Effector memory CD4-positive, alpha-beta T cell (primary cell): ENCODE measurements at regions not wholly inside any gene's neighbourhood (a gene's known extent, or its start where the extent isn't known, plus 50 kb on each side); places are given as distances from the start of the nearest gene placed in this dataset.

Experiments used
- DNase-seq, 3 donors: peaks; one replicate each; pipeline ENCODE4 v3.0.0-alpha.2; 2020
- H3K27ac ChIP-seq: 2 replicates; pipeline ENCODE4 v1.7.0; 2013; ENCODE audit warnings: mild to moderate bottlenecking, low read length, moderate library complexity; ENCODE audit not compliant: insufficient read depth, poor library complexity, severe bottlenecking
- H3K27me3 ChIP-seq: replicated peaks from 2 replicates; pipeline ENCODE4 v1.7.0; 2013; ENCODE audit warnings: mild to moderate bottlenecking, low read length; ENCODE audit not compliant: insufficient read depth, control insufficient read depth, poor library complexity, severe bottlenecking
- H3K36me3 ChIP-seq: 2 replicates; pipeline ENCODE4 v1.7.0; 2013; ENCODE audit warnings: mild to moderate bottlenecking, low read length, moderate library complexity; ENCODE audit not compliant: control insufficient read depth, insufficient read depth
- H3K4me1 ChIP-seq: 2 replicates; pipeline ENCODE4 v1.7.0; 2013; ENCODE audit warnings: low read length, mild to moderate bottlenecking; ENCODE audit not compliant: control insufficient read depth, insufficient read depth, poor library complexity, severe bottlenecking
- H3K4me3 ChIP-seq: 2 replicates; pipeline ENCODE4 v1.7.0; 2013; ENCODE audit warnings: low read length, low read depth, mild to moderate bottlenecking; ENCODE audit not compliant: insufficient read depth, poor library complexity, severe bottlenecking
- H3K9me3 ChIP-seq: 2 replicates; pipeline ENCODE4 v1.7.0; 2013; ENCODE audit warnings: mild to moderate bottlenecking, low read length, moderate library complexity; ENCODE audit not compliant: control insufficient read depth

DNA sequence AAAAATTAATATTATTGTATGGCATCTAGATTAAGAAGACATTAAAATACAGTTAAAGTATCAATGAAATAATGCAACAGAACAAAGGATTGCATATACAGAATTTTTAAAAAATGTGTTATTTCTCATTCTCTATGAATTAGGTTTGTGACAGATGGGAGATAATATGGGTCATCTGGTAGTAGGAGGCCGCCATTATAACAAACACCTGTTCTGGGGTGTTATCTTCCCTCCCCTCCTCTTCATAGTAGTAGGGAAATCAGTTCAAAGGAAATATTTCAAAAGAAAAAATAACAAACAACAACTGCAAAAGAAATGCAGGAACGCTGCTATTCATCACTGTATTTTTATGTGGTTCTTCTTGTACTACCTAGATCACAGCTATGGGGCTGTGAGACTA, 187.0 kb upstream of the ATP2B1 start:
- no peaks in the 10 kb centered on the region for H3K27me3 ChIP-seq

GRCh38 chr12:89895101-89895500, 186.5 kb upstream of the ATP2B1 start:
- Histone ChIP-seq H3K9me3 (no peaks in the 10 kb centered on the region), H3K27me3 (no peaks in the 10 kb centered on the region), H3K27ac (no peak overlapping the region), H3K36me3 (no peaks in the 10 kb centered on the region), H3K4me3 (no peak overlapping the region), H3K4me1 (peaks cover 8% of the 10 kb centered on the region)
- no peak for DNase-seq

More for the DNA sequence above, 187.0 kb upstream of the ATP2B1 start:
- Histone ChIP-seq H3K9me3 (no peaks in the 10 kb centered on the region), H3K27ac (no peak overlapping the region), H3K4me1 (peaks cover 8% of the 10 kb centered on the region), H3K36me3 (no peaks in the 10 kb centered on the region), H3K4me3 (no peak overlapping the region)
- no peak for DNase-seq

DNA sequence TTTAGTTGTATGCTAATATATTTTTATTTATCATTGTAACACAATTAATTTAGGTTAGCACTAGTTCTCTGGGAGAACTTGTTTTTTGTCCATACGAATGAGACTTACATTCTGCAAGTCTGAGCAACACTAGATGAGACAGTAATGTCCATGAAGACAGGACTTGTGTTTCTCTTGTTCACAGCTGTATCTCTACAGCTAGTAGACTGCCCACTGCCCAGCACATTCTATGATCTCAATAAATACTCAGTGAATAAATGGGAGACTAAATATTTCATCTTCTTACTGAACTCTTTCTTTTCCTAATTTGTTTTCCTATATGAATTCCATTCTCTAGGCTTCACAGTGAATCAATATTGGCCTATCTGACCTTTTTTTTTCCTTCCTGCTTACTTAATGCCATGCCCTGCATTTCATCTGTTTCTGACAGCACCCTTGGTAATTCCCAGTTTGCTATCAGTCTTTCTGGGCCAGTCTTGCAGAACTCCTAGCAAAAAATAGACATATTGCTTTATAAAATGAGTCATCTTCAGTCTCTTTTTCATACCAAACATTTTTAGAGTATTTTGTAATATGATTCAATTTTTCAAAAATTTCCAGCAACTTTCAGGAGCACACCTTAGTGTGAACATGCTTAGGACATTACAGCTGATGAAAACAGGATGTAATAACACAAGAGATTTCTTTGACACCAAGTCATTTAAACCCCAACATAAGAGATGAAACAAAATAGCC, 185.5 kb upstream of the ATP2B1 start:
- H3K27ac ChIP-seq, result no peak overlapping the region
- no peaks in the 10 kb centered on the region for H3K36me3 ChIP-seq
- no peaks in the 10 kb centered on the region for H3K9me3 ChIP-seq
- no peaks in the 10 kb centered on the region for H3K27me3 ChIP-seq
- H3K4me1 ChIP-seq, result peaks cover 8% of the 10 kb centered on the region
- no peak overlapping the region for H3K4me3 ChIP-seq
- DNase-seq, result no peak

- H3K4me1 ChIP-seq, result peaks cover 5% of the 10 kb centered on the region
- H3K4me3 ChIP-seq, result no peak overlapping the region
- no peaks in the 10 kb centered on the region for H3K9me3 ChIP-seq
- H3K36me3 ChIP-seq, result no peaks in the 10 kb centered on the region
- H3K27me3 ChIP-seq, result no peaks in the 10 kb centered on the region
- H3K27ac ChIP-seq, result no peak overlapping the region
- DNase-seq, result no peak
These were observed 183.8 kb upstream of the ATP2B1 start for GRCh38 chr12:89892436-89892835.

GRCh38 chr12:89891933-89892332, 183.3 kb upstream of the ATP2B1 start:
- no peak for DNase-seq
- Histone ChIP-seq H3K4me3 (no peak overlapping the region), H3K36me3 (no peaks in the 10 kb centered on the region), H3K27me3 (no peaks in the 10 kb centered on the region), H3K4me1 (peaks cover under 1% of the 10 kb centered on the region), H3K27ac (no peak overlapping the region), H3K9me3 (no peaks in the 10 kb centered on the region)

- no peak for DNase-seq
- Histone ChIP-seq H3K27me3 (no peaks in the 10 kb centered on the region), H3K9me3 (no peaks in the 10 kb centered on the region)
These were observed 181.5 kb upstream of the ATP2B1 start for GRCh38 chr12:89890161-89890560.

DNA sequence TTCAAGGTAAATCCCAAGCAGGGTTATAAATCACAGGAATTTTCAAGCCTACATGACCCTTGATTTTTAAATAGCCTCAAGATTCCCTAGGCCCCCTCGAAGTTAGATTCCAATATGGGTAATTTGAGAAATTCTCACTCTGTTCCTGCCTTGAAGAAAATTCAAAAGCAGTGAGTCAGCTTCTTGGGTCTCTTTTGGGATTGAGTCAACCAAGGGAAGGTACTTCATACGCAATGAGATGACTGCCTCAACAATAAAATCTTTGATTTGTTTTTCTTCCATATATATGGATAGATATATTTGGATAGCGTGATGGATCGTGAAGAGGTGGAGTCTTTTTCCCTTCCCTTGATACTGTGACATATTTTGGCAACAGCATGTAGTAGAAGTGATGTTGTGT, 180.4 kb upstream of the ATP2B1 start:
- H3K4me3 ChIP-seq, result no peak overlapping the region
- H3K36me3 ChIP-seq, result no peaks in the 10 kb centered on the region
- no peaks in the 10 kb centered on the region for H3K4me1 ChIP-seq
- no peaks in the 10 kb centered on the region for H3K27me3 ChIP-seq
- H3K9me3 ChIP-seq, result no peaks in the 10 kb centered on the region
- H3K27ac ChIP-seq, result no peak overlapping the region
- no peak for DNase-seq

More at GRCh38 chr12:89890161-89890560, 181.5 kb upstream of the ATP2B1 start:
- H3K4me1 ChIP-seq, result no peaks in the 10 kb centered on the region
- no peaks in the 10 kb centered on the region for H3K36me3 ChIP-seq
- no peak overlapping the region for H3K4me3 ChIP-seq
- no peak overlapping the region for H3K27ac ChIP-seq

GRCh38 chr12:89884952-89885351, 176.3 kb upstream of the ATP2B1 start:
- H3K27me3 ChIP-seq, result no peaks in the 10 kb centered on the region
- DNase-seq, result no peak

DNA sequence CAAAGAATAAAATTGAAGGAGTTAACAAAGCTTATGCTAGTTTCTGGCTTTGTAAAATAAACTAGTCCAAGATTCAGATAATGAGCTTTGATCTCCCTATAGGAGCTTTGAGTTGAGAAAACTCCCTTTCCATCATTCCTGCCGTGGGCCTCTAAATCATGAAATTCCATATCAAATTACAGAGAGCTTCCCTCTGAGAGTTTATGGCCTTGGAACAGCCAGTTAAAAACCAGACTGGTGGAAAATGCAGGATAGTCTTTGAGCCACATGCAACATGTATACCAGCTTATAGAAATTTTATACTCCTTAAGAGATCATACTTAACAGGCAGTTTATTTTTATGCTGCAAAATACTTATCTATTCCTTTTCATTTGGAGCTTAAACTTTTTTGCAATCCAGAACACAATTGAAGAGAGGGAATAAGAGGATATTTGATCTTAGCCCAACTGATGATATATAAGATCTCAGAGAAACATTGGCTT, 175.8 kb upstream of the ATP2B1 start:
- Histone ChIP-seq H3K27ac (no peak overlapping the region), H3K36me3 (no peaks in the 10 kb centered on the region), H3K27me3 (no peaks in the 10 kb centered on the region), H3K9me3 (no peaks in the 10 kb centered on the region), H3K4me1 (peaks cover 21% of the 10 kb centered on the region), H3K4me3 (no peak overlapping the region)
- no peak for DNase-seq

More at GRCh38 chr12:89884952-89885351, 176.3 kb upstream of the ATP2B1 start:
- Histone ChIP-seq H3K4me3 (no peak overlapping the region), H3K27ac (no peak overlapping the region), H3K9me3 (no peaks in the 10 kb centered on the region), H3K36me3 (no peaks in the 10 kb centered on the region), H3K4me1 (peaks cover 21% of the 10 kb centered on the region)

GRCh38 chr12:89883630-89884389, 175.2 kb upstream of the ATP2B1 start:
- Histone ChIP-seq H3K9me3 (no peaks in the 10 kb centered on the region), H3K27me3 (no peaks in the 10 kb centered on the region), H3K4me3 (no peak overlapping the region), H3K4me1 (peaks cover 21% of the 10 kb centered on the region), H3K27ac (no peak overlapping the region), H3K36me3 (no peaks in the 10 kb centered on the region)
- no peak for DNase-seq
